PFSK-1 (cell line): ENCODE measurements at regions not wholly inside any gene's neighbourhood (a gene's known extent, or its start where the extent isn't known, plus 50 kb on each side); places are given as distances from the start of the nearest gene placed in this dataset.

ENCODE experiments used
- POLR2AphosphoS5 ChIP-seq: IDR thresholded peaks from 2 replicates; pipeline ENCODE4 v1.6.1; 2012; ENCODE audit warnings: low read depth, mild to moderate bottlenecking, control low read depth, low read length, moderate library complexity
- REST ChIP-seq, 2 experiments: IDR thresholded peaks; 2 replicates each; pipeline versions ENCODE4 v1.6.1 to v1.8.0; 2011 to 2012; ENCODE audit warnings: low read depth in 2 of 2, low read length in 2 of 2, control low read depth in 1 of 2, inconsistent platforms in 1 of 2, mild to moderate bottlenecking in 1 of 2, moderate library complexity in 1 of 2; ENCODE audit not compliant: insufficient read depth in 1 of 2

DNA sequence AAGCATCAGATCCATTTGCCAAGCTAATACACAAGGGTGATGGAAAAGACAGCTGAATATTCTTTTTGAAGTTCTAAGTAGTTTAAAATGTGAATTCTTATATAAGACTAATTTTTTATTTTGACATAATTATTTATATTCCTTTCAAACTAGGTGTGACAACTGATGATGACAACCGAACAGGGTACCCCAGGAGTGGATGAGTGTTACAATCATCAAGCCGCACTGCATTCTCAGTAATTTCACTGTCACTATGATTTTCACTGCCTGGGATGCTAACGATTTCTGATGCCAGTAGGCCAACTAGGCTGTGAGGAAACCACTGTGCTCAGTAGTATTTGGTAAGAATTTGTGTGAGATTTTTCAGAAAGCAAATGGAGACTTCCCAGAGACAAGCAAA is 317.5 kb downstream of the ARAP2 start:
- TF ChIP-seq POLR2AphosphoS5 (no peak), REST (IDR thresholded peaks at IDR 0.05; ENCODE audit: insufficient read depth in 1 of 2, low read depth in 2 of 2, low read length in 2 of 2) (no peak)
